IMR-90 (cell line): ENCODE measurements at regions not wholly inside any gene's neighbourhood (a gene's known extent, or its start where the extent isn't known, plus 50 kb on each side); places are given as distances from the start of the nearest gene placed in this dataset.
"Not testable (repeated sequence)": the region's sequence is repeated elsewhere in the genome, so short reads cannot be mapped to it uniquely, and the experiment has no call there.

Experiments
- BHLHE40 ChIP-seq: fragments of 150-350 bp; IDR thresholded peaks from 2 replicates; pipeline ENCODE4 v1.6.1; 2016; ENCODE audit warnings: mild to moderate bottlenecking, low read depth, low read length
- CEBPB ChIP-seq: IDR thresholded peaks from 2 replicates; pipeline ENCODE4 v1.6.1; 2012; ENCODE audit warnings: low read depth, low read length, improper control_type of control experiment
- CHD1 ChIP-seq: IDR thresholded peaks from 2 replicates; pipeline ENCODE4 v1.6.1; 2012; ENCODE audit warnings: low read depth, low read length, improper control_type of control experiment
- CTCF ChIP-seq: conservative IDR thresholded peaks from 2 replicates; pipeline ENCODE4 v1.5.1; 2012; ENCODE audit warnings: mild to moderate bottlenecking, low read depth, low read length, improper control_type of control experiment
- MAFK ChIP-seq: IDR thresholded peaks from 2 replicates; pipeline ENCODE4 v1.6.1; 2012; ENCODE audit warnings: low read depth, low read length, improper control_type of control experiment
- MAZ ChIP-seq: IDR thresholded peaks from 2 replicates; pipeline ENCODE4 v1.6.1; 2012; ENCODE audit warnings: low read depth, mild to moderate bottlenecking, low read length, improper control_type of control experiment, moderate library complexity, borderline replicate concordance
- MXI1 ChIP-seq: IDR thresholded peaks from 2 replicates; pipeline ENCODE4 v1.6.1; 2012; ENCODE audit warnings: low read depth, mild to moderate bottlenecking, low read length, moderate library complexity, borderline replicate concordance
- NFE2L2 ChIP-seq: fragments of 150-350 bp; IDR thresholded peaks from 2 replicates; pipeline ENCODE4 v1.6.1; 2016; ENCODE audit warnings: low read depth, mild to moderate bottlenecking, low read length
- POLR2A ChIP-seq: IDR thresholded peaks from 2 replicates; pipeline ENCODE4 v1.6.1; 2012; ENCODE audit warnings: mild to moderate bottlenecking, low read depth, low read length
- RFX5 ChIP-seq: IDR thresholded peaks from 2 replicates; pipeline ENCODE4 v1.8.0; 2012; ENCODE audit warnings: low read depth, mild to moderate bottlenecking, low read length, moderate library complexity
- SMC3 ChIP-seq: fragments of 150-350 bp; IDR thresholded peaks from 2 replicates; pipeline ENCODE4 v1.6.1; 2016; ENCODE audit warnings: low read depth, mild to moderate bottlenecking, antibody characterized with exemption, low read length, moderate library complexity
- USF2 ChIP-seq: fragments of 150-350 bp; IDR thresholded peaks from 2 replicates; pipeline ENCODE4 v1.6.1; 2017; ENCODE audit warnings: mild to moderate bottlenecking, antibody characterized with exemption, low read length, low read depth
- TF ChIP-seq, protein P1 (sequence below): fragments of 150-350 bp; IDR thresholded peaks from 2 replicates; pipeline ENCODE4 v1.6.1; 2016; ENCODE audit warnings: low read depth, mild to moderate bottlenecking, low read length, moderate library complexity, borderline replicate concordance

DNA sequence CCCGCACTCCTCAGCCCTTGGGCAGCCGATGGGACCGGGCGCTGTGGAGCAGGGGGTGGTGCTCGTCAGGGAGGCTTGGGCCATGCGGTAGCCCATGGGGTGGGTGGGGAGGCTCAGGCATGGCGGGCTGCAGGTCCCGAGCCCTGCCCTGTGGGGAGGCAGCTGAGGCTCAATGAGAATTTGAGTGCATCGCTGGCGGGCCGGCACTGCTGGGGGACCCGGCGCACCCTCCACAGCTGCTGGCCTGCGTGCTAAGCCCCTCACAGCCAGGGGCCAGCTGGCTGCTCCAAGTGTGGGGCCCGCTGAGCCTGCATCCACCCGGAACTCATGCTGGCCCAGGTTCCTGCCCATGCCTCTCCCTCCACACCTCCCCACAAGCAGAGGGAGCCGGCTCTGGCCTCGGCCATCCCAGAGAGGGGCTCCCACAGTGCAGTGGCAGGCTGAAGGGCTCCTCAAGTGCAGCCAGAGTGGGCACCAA, 543.5 kb upstream of the FAM98A start:
- not testable (repeated sequence) for TF ChIP-seq USF2, MXI1, RFX5, POLR2A, CTCF, CHD1, MAFK, CEBPB, MAZ, NFE2L2, SMC3, BHLHE40
- TF ChIP-seq, protein P1, sequence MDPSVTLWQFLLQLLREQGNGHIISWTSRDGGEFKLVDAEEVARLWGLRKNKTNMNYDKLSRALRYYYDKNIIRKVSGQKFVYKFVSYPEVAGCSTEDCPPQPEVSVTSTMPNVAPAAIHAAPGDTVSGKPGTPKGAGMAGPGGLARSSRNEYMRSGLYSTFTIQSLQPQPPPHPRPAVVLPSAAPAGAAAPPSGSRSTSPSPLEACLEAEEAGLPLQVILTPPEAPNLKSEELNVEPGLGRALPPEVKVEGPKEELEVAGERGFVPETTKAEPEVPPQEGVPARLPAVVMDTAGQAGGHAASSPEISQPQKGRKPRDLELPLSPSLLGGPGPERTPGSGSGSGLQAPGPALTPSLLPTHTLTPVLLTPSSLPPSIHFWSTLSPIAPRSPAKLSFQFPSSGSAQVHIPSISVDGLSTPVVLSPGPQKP, result not testable (repeated sequence)
